H1 (cell line): ENCODE measurements at regions not wholly inside any gene's neighbourhood (a gene's known extent, or its start where the extent isn't known, plus 50 kb on each side); places are given as distances from the start of the nearest gene placed in this dataset.

Source experiments
- CTCF ChIA-PET: fragments of 300-600 bp; sonication (Branson Sonifier 250); formaldehyde crosslinking; loops from one replicate; lab custom pipeline; 2021; ENCODE audit not compliant: partially characterized antibody; lab: Charles Lee
- POLR2A ChIA-PET: fragments of 300-600 bp; sonication (Branson Sonifier 250); formaldehyde crosslinking; loops from one replicate; lab custom pipeline; 2021; ENCODE audit warnings: inconsistent platforms; ENCODE audit not compliant: partially characterized antibody; lab: Charles Lee
- DNase-seq, 2 experiments: peaks; one replicate each; pipeline versions ENCODE4 v3.0.0 to v3.0.0-alpha.2; 2010 to 2022; ENCODE audit warnings: low spot score in 2 of 2, low read depth in 1 of 2, mixed read lengths in 1 of 2
- FAIRE-seq: peaks from 2 replicates; lab custom pipeline; 2011; peaks lifted over from hg19 to GRCh38; lab: Jason Lieb, UNC
- H2AFZ ChIP-seq: 2 replicates; pipeline ENCODE4 v1.8.1; 2012; ENCODE audit warnings: low read length, inconsistent platforms
- H2AK5ac ChIP-seq: 2 replicates; pipeline ENCODE4 v1.6.1; 2013; ENCODE audit warnings: low read depth, low read length
- H2BK120ac ChIP-seq: replicated peaks from 2 replicates; pipeline ENCODE3; 2013; ENCODE audit warnings: low read depth, low read length, inconsistent platforms
- H2BK12ac ChIP-seq: 2 replicates; pipeline ENCODE4 v1.6.1; 2013; ENCODE audit warnings: low read depth, low read length
- H2BK15ac ChIP-seq: 2 replicates; pipeline ENCODE4 v1.6.1; 2013; ENCODE audit warnings: low read length
- H2BK20ac ChIP-seq: 2 replicates; pipeline ENCODE4 v1.6.1; 2013; ENCODE audit warnings: low read length
- H2BK5ac ChIP-seq: 2 replicates; pipeline ENCODE4 v1.6.1; 2013; ENCODE audit warnings: low read depth, low read length
- H3K14ac ChIP-seq: 2 replicates; pipeline ENCODE4 v1.6.1; 2013; ENCODE audit warnings: inconsistent platforms; ENCODE audit not compliant: insufficient read length
- H3K18ac ChIP-seq: 2 replicates; pipeline ENCODE4 v1.6.1; 2013; ENCODE audit warnings: low read length; ENCODE audit errors: extremely low read depth
- H3K23ac ChIP-seq: 2 replicates; pipeline ENCODE4 v1.6.1; 2013; ENCODE audit warnings: inconsistent platforms; ENCODE audit not compliant: insufficient read length
- H3K23me2 ChIP-seq: 2 replicates; pipeline ENCODE4 v1.6.1; 2013; ENCODE audit warnings: low read depth, low read length
- H3K27ac ChIP-seq: 2 replicates; pipeline ENCODE4 v1.6.1; 2011; ENCODE audit warnings: low read depth, low read length, inconsistent platforms
- H3K27me3 ChIP-seq, 4 experiments: replicated peaks in 1 of 4; 1 replicate in 1 of 4; 2 replicates in 3 of 4; pipeline versions ENCODE4 v1.6.1 to v1.8.1; 2011 to 2013; ENCODE audit warnings: low read length in 3 of 4, mild to moderate bottlenecking in 3 of 4, inconsistent platforms in 2 of 4, mixed read lengths in 2 of 4, moderate library complexity in 1 of 4; ENCODE audit not compliant: control insufficient read depth in 3 of 4, insufficient read depth in 3 of 4; ENCODE audit errors: extremely low read depth in 1 of 4
- H3K36me3 ChIP-seq, 4 experiments: 2 replicates each; pipeline versions ENCODE4 v1.6.1 to v1.8.1; 2011 to 2013; ENCODE audit warnings: mild to moderate bottlenecking in 4 of 4, low read length in 3 of 4, moderate library complexity in 2 of 4, control low read depth in 1 of 4, inconsistent platforms in 1 of 4; ENCODE audit not compliant: insufficient read depth in 4 of 4, control insufficient read depth in 2 of 4
- H3K4ac ChIP-seq: replicated peaks from 2 replicates; pipeline ENCODE3; 2013; ENCODE audit warnings: low read length, low read depth, mixed read lengths, inconsistent platforms; ENCODE audit not compliant: insufficient read length
- H3K4me1 ChIP-seq, 4 experiments: replicated peaks in 1 of 4; 1 replicate in 1 of 4; 2 replicates in 3 of 4; pipeline versions ENCODE4 v1.6.1 to v1.8.1; 2011 to 2013; ENCODE audit warnings: low read length in 3 of 4, inconsistent platforms in 2 of 4, mixed read lengths in 1 of 4; ENCODE audit not compliant: insufficient read depth in 4 of 4, control insufficient read depth in 3 of 4
- H3K4me2 ChIP-seq, 2 experiments: 2 replicates each; pipeline versions ENCODE4 v1.6.1 to v1.8.1; 2011 to 2013; ENCODE audit warnings: low read depth in 2 of 2, low read length in 2 of 2, control low read depth in 1 of 2, inconsistent platforms in 1 of 2, mild to moderate bottlenecking in 1 of 2; ENCODE audit not compliant: insufficient read depth in 1 of 2
- H3K4me3 ChIP-seq, 4 experiments: fragments of 200-600, 300-600 bp in 1 of 4; sonication (generic), shearing (Covaris generic), sonication (Bioruptor Twin) in 1 of 4; 2 replicates each; pipeline versions ENCODE4 v1.5.1 to v1.8.1; 2011 to 2016; ENCODE audit warnings: low read length in 4 of 4, low read depth in 3 of 4, control low read depth in 2 of 4, inconsistent platforms in 2 of 4, mild to moderate bottlenecking in 2 of 4, mixed read lengths in 1 of 4, moderate library complexity in 1 of 4; ENCODE audit not compliant: insufficient read depth in 2 of 4; ENCODE audit errors: extremely low read depth in 1 of 4
- H3K56ac ChIP-seq: replicated peaks from 2 replicates; pipeline ENCODE3; 2013; ENCODE audit warnings: low read depth, mild to moderate bottlenecking, mixed read lengths, low read length, inconsistent platforms; ENCODE audit not compliant: insufficient read length
- H3K79me1 ChIP-seq: 2 replicates; pipeline ENCODE4 v1.6.1; 2013; ENCODE audit warnings: low read depth, low read length, control low read depth
- H3K79me2 ChIP-seq, 2 experiments: 2 replicates each; pipeline versions ENCODE4 v1.6.1 to v1.8.1; 2012 to 2013; ENCODE audit warnings: low read length in 2 of 2, mild to moderate bottlenecking in 2 of 2, inconsistent platforms in 1 of 2; ENCODE audit not compliant: insufficient read depth in 2 of 2, control insufficient read depth in 1 of 2
- H3K9ac ChIP-seq, 4 experiments: replicated peaks in 1 of 4; 1 replicate in 1 of 4; 2 replicates in 3 of 4; pipeline versions ENCODE4 v1.6.1 to v1.8.1; 2011 to 2013; ENCODE audit warnings: low read depth in 3 of 4, low read length in 3 of 4, control low read depth in 2 of 4, mild to moderate bottlenecking in 2 of 4, moderate library complexity in 2 of 4, inconsistent platforms in 1 of 4; ENCODE audit errors: extremely low read depth in 1 of 4
- H3K9me3 ChIP-seq, 2 experiments: 2 replicates each; pipeline versions ENCODE4 v1.6.1 to v1.8.1; 2012 to 2013; ENCODE audit warnings: mild to moderate bottlenecking in 2 of 2, moderate library complexity in 2 of 2, control low read depth in 1 of 2, inconsistent platforms in 1 of 2, low read depth in 1 of 2, low read length in 1 of 2, mixed read lengths in 1 of 2; ENCODE audit not compliant: insufficient read depth in 2 of 2
- H4K20me1 ChIP-seq, 2 experiments: replicated peaks in 1 of 2; 2 replicates each; pipeline versions ENCODE3 to v1.8.1; 2011 to 2013; ENCODE audit warnings: inconsistent platforms in 2 of 2, low read length in 2 of 2, mild to moderate bottlenecking in 1 of 2; ENCODE audit not compliant: insufficient read depth in 2 of 2, control insufficient read depth in 1 of 2
- H4K5ac ChIP-seq: 2 replicates; pipeline ENCODE4 v1.6.1; 2013; ENCODE audit warnings: low read length, low read depth, mixed read lengths, inconsistent platforms; ENCODE audit not compliant: insufficient read length
- H4K8ac ChIP-seq: 2 replicates; pipeline ENCODE4 v1.8.0; 2013; ENCODE audit warnings: mild to moderate bottlenecking, moderate library complexity, low read length, inconsistent platforms; ENCODE audit not compliant: insufficient read depth; ENCODE audit errors: extremely low read depth
- H4K91ac ChIP-seq: replicated peaks from 2 replicates; pipeline ENCODE3; 2013; ENCODE audit warnings: low read length, mixed read lengths, inconsistent platforms; ENCODE audit not compliant: insufficient read length
- BCL11A ChIP-seq, 2 experiments: IDR thresholded peaks; one replicate each; pipeline ENCODE4 v1.6.1; 2011; ENCODE audit warnings: low read depth in 2 of 2, low read length in 2 of 2, mild to moderate bottlenecking in 2 of 2
- CBX8 ChIP-seq: fragments of 300-800, 300-1000 bp; sonication (generic); IDR thresholded peaks from 2 replicates; pipeline ENCODE4 v1.7.1; 2016; ENCODE audit warnings: low read depth, low read length, borderline replicate concordance
- CHD1 ChIP-seq: IDR thresholded peaks from 2 replicates; pipeline ENCODE4 v1.6.1; 2012; ENCODE audit warnings: low read depth, low read length, improper control_type of control experiment
- CHD2 ChIP-seq: IDR thresholded peaks from 2 replicates; pipeline ENCODE4 v1.6.1; 2012; ENCODE audit warnings: low read length, improper control_type of control experiment
- CREB1 ChIP-seq: IDR thresholded peaks from 2 replicates; pipeline ENCODE4 v1.6.1; 2012; ENCODE audit warnings: inconsistent platforms
- CTBP2 ChIP-seq: IDR thresholded peaks from 2 replicates; pipeline ENCODE4 v1.7.0; 2011; ENCODE audit warnings: borderline replicate concordance, mild to moderate bottlenecking, moderate library complexity, mixed read lengths, low read length; ENCODE audit not compliant: insufficient read depth, insufficient read length
- EZH2 ChIP-seq: fragments of 200-600 bp; sonication (generic); IDR thresholded peaks from 2 replicates; pipeline ENCODE4 v1.7.1; 2012; ENCODE audit warnings: low read depth, mild to moderate bottlenecking, moderate library complexity, low read length, inconsistent platforms; ENCODE audit not compliant: severe bottlenecking
- HDAC2 ChIP-seq, 2 experiments: fragments of 300-600 bp in 1 of 2; sonication (generic) in 1 of 2; IDR thresholded peaks; 2 replicates each; pipeline ENCODE4 v1.6.1; 2011 to 2012; ENCODE audit warnings: low read depth in 2 of 2, low read length in 2 of 2, mild to moderate bottlenecking in 2 of 2, moderate library complexity in 2 of 2, borderline replicate concordance in 1 of 2, inconsistent platforms in 1 of 2
- POLR2A ChIP-seq, 2 experiments: IDR thresholded peaks; 1 replicate in 1 of 2; 2 replicates in 1 of 2; pipeline ENCODE4 v1.6.1; 2011; ENCODE audit warnings: low read depth in 2 of 2, low read length in 2 of 2, mild to moderate bottlenecking in 2 of 2; ENCODE audit errors: control extremely low read depth in 1 of 2
- RBBP5 ChIP-seq: IDR thresholded peaks from 2 replicates; pipeline ENCODE4 v1.7.1; 2012; ENCODE audit warnings: low read depth, mild to moderate bottlenecking, inconsistent platforms, low read length, moderate library complexity, borderline replicate concordance
- SP2 ChIP-seq: IDR thresholded peaks from 2 replicates; pipeline ENCODE4 v1.6.1; 2012; ENCODE audit warnings: mild to moderate bottlenecking, low read length, inconsistent platforms
- TBP ChIP-seq: IDR thresholded peaks from 2 replicates; pipeline ENCODE4 v1.6.1; 2011; ENCODE audit warnings: low read depth, low read length, improper control_type of control experiment
- WGBS, 2 experiments: shearing (Covaris generic) in 1 of 2; methylation state at CpG; one replicate each; pipeline versions ENCODE4 v1.1.6 to v1.1.7; 2013 to 2015; ENCODE audit warnings: low lambda C conversion rate in 2 of 2, mixed read lengths in 2 of 2, inconsistent platforms in 1 of 2, low coverage in 1 of 2, missing lambda C conversion rate in 1 of 2; ENCODE audit not compliant: insufficient replicate concordance in 2 of 2, insufficient coverage in 1 of 2, insufficient read length in 1 of 2; ENCODE audit errors: extremely low coverage in 1 of 2, missing lambda C conversion rate in 1 of 2; 5-methylcytosine and 5-hydroxymethylcytosine counted together
- TF ChIP-seq, protein P1 (sequence below): IDR thresholded peaks from 2 replicates; pipeline ENCODE4 v1.6.1; 2011; ENCODE audit warnings: low read length, improper control_type of control experiment

DNA sequence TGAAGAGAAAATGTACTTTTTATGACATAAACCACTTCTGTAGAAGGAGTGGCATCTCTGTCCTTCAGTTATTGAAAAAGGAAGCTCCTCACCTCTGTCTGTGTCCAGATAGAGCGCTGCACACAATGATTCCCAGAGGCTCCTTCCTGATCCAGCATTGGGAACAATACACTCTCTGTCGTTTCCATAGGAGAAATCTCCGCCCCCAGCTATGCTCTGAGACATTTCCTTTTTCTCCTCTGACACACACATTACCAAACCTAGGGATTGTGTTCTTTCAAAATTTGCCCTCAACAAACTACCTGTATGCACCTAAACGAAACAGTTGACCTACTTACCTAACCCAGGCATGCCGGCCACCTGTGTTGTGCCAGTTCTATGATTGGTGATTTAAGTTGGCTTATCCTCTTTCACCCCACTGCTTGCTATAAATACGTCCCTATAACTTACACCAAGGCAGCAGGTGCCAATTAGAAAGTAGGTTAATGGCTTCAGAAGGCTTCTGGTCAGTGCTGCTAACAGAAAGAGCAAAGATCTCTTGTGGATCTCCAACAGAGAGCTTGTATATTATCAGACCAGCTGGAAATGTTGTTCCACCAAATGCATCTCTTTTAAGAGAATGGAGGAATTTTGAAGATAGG is 140.1 kb upstream of the JCAD start:
- Histone ChIP-seq H4K5ac (no peak overlapping the region), H3K4me2 (no peak overlapping the region), H3K23ac (no peak overlapping the region), H2AK5ac (no peak overlapping the region), H3K9ac (no peak overlapping the region), H3K79me1 (no peaks in the 10 kb centered on the region), H2BK12ac (no peak overlapping the region), H2BK120ac (no peak overlapping the region), H2BK5ac (no peak overlapping the region), H2AFZ (no peak overlapping the region), H3K9me3 (peaks cover 0 to 7% of the 10 kb centered on the region in 2 experiments; a peak in 1 of 4 replicates), H3K18ac (no peak overlapping the region), H3K4me1 (no peaks in the 10 kb centered on the region), H2BK15ac (no peak overlapping the region), H3K4ac (no peak overlapping the region), H3K4me3 (no peak overlapping the region), H4K91ac (no peak overlapping the region), H3K14ac (no peak overlapping the region), H3K23me2 (no peaks in the 10 kb centered on the region), H3K27ac (no peak overlapping the region), H3K79me2 (no peaks in the 10 kb centered on the region), H4K8ac (no peak overlapping the region), H4K20me1 (no peaks in the 10 kb centered on the region), H3K56ac (no peak overlapping the region), H3K27me3 (no peaks in the 10 kb centered on the region), H2BK20ac (no peak overlapping the region), H3K36me3 (no peaks in the 10 kb centered on the region)
- ChIA-PET POLR2A (interaction anchor here (0.7 to 1.0 kb wide), 2 partner anchors 13 to 23 kb away, joined by 3 read pairs; no protein-coding TSS in a partner anchor), CTCF (interaction anchor here (0.6 kb wide), 1 partner anchor 115 kb away, joined by 4 read pairs; no protein-coding TSS in a partner anchor)
- FAIRE-seq, result no peak
- no peak for DNase-seq
- 87% methylated on average over 6 of the region's 6 CpGs; no CpG with 5 or more reads in 1 of the 2 experiments for whole genome bisulfite sequencing, 2 experiments
- no peak for TF ChIP-seq CREB1
- TF ChIP-seq RBBP5, result no peak
- no peak for TF ChIP-seq CBX8
- TF ChIP-seq EZH2, result no peak
- no peak for TF ChIP-seq CHD2
- no peak for TF ChIP-seq BCL11A (IDR thresholded peaks at IDR 0.05; ENCODE audit: low read depth in 2 of 2, low read length in 2 of 2)
- no peak for TF ChIP-seq TBP
- TF ChIP-seq POLR2A (IDR thresholded peaks at IDR 0.05; ENCODE audit: control extremely low read depth in 1 of 2, low read depth in 2 of 2, low read length in 2 of 2), result no peak
- no peak for TF ChIP-seq CHD1
- TF ChIP-seq HDAC2 (IDR thresholded peaks at IDR 0.05; ENCODE audit: borderline replicate concordance in 1 of 2, low read depth in 2 of 2, low read length in 2 of 2), result no peak
- TF ChIP-seq SP2, result no peak
- TF ChIP-seq, protein P1, sequence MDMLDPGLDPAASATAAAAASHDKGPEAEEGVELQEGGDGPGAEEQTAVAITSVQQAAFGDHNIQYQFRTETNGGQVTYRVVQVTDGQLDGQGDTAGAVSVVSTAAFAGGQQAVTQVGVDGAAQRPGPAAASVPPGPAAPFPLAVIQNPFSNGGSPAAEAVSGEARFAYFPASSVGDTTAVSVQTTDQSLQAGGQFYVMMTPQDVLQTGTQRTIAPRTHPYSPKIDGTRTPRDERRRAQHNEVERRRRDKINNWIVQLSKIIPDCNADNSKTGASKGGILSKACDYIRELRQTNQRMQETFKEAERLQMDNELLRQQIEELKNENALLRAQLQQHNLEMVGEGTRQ, result no peak
- no peak for TF ChIP-seq CTBP2
